Nephron progenitor cell (in vitro differentiated cells): ENCODE measurements at regions not wholly inside any gene's neighbourhood (a gene's known extent, or its start where the extent isn't known, plus 50 kb on each side); places are given as distances from the start of the nearest gene placed in this dataset.

Experiments
- DNase-seq: peaks from one replicate; pipeline ENCODE4 v3.0.0; 2021
- H3K27ac Mint-ChIP-seq: 2 replicates; pipeline ENCODE4 v1.8.0; 2021; ENCODE audit warnings: mild to moderate bottlenecking, moderate library complexity, mixed read lengths
- H3K27me3 Mint-ChIP-seq: 2 replicates; pipeline ENCODE4 v1.8.0; 2021; ENCODE audit warnings: mild to moderate bottlenecking, low read depth, mixed read lengths; ENCODE audit not compliant: poor library complexity
- H3K36me3 Mint-ChIP-seq: 2 replicates; pipeline ENCODE4 v1.8.0; 2021; ENCODE audit warnings: low read depth, mixed read lengths
- H3K4me1 Mint-ChIP-seq: 2 replicates; pipeline ENCODE4 v1.8.0; 2021; ENCODE audit warnings: mixed read lengths
- H3K4me3 Mint-ChIP-seq: 2 replicates; pipeline ENCODE4 v1.8.0; 2021; ENCODE audit warnings: mild to moderate bottlenecking, moderate library complexity, mixed read lengths
- H3K9me3 Mint-ChIP-seq: 2 replicates; pipeline ENCODE4 v1.8.0; 2021; ENCODE audit warnings: mild to moderate bottlenecking, moderate library complexity, mixed read lengths
- CTCF ChIP-seq: fragments of 200-600 bp; sonication (generic); IDR thresholded peaks from 2 replicates; pipeline ENCODE4 v1.5.0; 2021; ENCODE audit warnings: antibody characterized with exemption

GRCh38 chr20:11459090-11459890 lies 458.4 kb upstream of the BTBD3 start:
- H3K27ac Mint-ChIP-seq, result no peak overlapping the region
- H3K4me3 Mint-ChIP-seq, result no peak overlapping the region
- no peak for DNase-seq
- H3K27me3 Mint-ChIP-seq, result no peaks in the 10 kb centered on the region
- peaks cover 41% of the 10 kb centered on the region for H3K4me1 Mint-ChIP-seq
- no peaks in the 10 kb centered on the region for H3K9me3 Mint-ChIP-seq
- H3K36me3 Mint-ChIP-seq, result no peaks in the 10 kb centered on the region
- TF ChIP-seq CTCF, result no peak

DNA sequence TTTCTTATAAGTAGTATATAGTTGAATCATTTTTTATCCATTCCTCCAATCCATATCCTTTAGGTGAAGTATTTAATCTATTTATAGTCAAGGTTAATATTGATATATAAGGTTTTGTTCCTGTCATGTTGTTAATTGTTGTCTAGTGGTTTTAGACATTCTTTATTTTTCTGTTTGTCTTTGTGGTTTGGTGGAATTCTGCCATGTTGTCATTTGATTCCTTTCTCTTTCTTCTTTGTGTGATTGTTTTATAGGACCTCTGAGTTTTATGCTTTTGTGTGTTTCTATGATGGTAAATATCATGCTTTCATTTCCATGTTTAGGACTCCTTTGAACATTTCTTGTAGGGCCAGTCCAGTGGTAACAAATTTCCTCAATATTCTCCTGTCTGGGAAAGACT lies 450.3 kb upstream of the BTBD3 start:
- H3K9me3 Mint-ChIP-seq, result no peaks in the 10 kb centered on the region

DNA sequence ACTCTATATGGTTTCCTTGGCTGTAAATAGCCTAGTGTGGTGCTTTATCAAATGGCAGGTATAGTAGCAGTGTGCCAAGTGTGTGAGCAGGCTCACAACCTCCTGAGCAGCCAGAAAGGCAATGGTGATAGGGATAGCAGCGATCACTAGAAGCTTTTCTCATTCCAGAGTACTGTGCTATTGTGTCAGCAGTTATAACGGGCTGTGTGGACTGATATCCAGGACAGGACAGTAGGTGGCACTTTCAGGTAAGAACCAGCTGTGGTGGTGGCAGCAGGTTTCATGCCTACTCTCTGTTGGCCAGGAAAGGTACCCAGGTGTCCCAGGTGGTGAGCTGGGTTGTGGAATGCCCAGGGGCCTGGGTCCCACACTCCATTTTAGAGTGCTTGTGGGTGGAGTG lies 448.8 kb upstream of the BTBD3 start:
- Mint-ChIP-seq H3K27me3 (peaks cover under 1% of the 10 kb centered on the region), H3K4me3 (no peak overlapping the region), H3K4me1 (peaks cover 3% of the 10 kb centered on the region), H3K36me3 (no peaks in the 10 kb centered on the region), H3K27ac (no peak overlapping the region), H3K9me3 (no peaks in the 10 kb centered on the region)
- no peak for TF ChIP-seq CTCF
- no peak for DNase-seq

More for the DNA sequence above, 450.3 kb upstream of the BTBD3 start:
- no peak for TF ChIP-seq CTCF
- Mint-ChIP-seq H3K36me3 (no peaks in the 10 kb centered on the region), H3K4me1 (peaks cover 3% of the 10 kb centered on the region), H3K27ac (no peak overlapping the region), H3K27me3 (no peaks in the 10 kb centered on the region), H3K4me3 (no peak overlapping the region)
- no peak for DNase-seq

GRCh38 chr20:11469795-11470435 lies 447.8 kb upstream of the BTBD3 start:
- TF ChIP-seq CTCF, result no peak
- Mint-ChIP-seq H3K4me3 (no peak overlapping the region), H3K36me3 (no peaks in the 10 kb centered on the region), H3K9me3 (no peaks in the 10 kb centered on the region), H3K27ac (no peak overlapping the region), H3K27me3 (peaks cover 2% of the 10 kb centered on the region), H3K4me1 (peaks cover 3% of the 10 kb centered on the region)
- DNase-seq, result no peak

DNA sequence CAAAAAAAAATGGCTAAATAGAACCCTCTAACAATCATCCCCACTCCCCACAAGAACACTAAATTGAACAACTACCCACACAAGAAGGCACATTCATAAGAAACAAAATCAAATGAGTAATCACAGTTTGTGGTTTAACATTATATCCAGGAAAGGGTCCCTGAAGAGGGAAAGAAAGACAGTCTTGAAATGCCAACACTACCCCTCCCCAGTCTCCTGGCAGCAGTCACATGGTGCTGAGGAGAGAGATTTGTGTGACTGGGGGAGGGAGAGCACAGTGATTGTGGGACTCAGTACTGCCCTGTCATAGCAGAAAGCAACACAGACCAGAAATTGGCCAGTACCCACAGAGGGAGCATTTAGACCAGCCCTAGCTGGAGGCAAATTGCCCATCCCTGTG lies 443.7 kb upstream of the BTBD3 start:
- Mint-ChIP-seq H3K4me1 (no peaks in the 10 kb centered on the region), H3K36me3 (peaks cover 19% of the 10 kb centered on the region), H3K27ac (no peak overlapping the region), H3K4me3 (no peak overlapping the region), H3K27me3 (peaks cover 2% of the 10 kb centered on the region), H3K9me3 (peaks cover 30% of the 10 kb centered on the region)
- DNase-seq, result no peak
- TF ChIP-seq CTCF, result no peak

GRCh38 chr20:11483697-11484096 lies 434.0 kb upstream of the BTBD3 start:
- Mint-ChIP-seq H3K27me3 (no peaks in the 10 kb centered on the region), H3K4me1 (no peaks in the 10 kb centered on the region), H3K27ac (no peak overlapping the region), H3K4me3 (no peak overlapping the region), H3K9me3 (peaks cover 8% of the 10 kb centered on the region), H3K36me3 (peaks cover 3% of the 10 kb centered on the region)
- no peak for DNase-seq
- TF ChIP-seq CTCF, result no peak
